GM18508 (cell line): ENCODE measurements at regions not wholly inside any gene's neighbourhood (a gene's known extent, or its start where the extent isn't known, plus 50 kb on each side); places are given as distances from the start of the nearest gene placed in this dataset.

Experiments used
- ATAC-seq: cut with Tn5 transposase; IDR thresholded peaks from one replicate; pipeline ENCODE4 v1.9.1; 2021; ENCODE audit warnings: moderate number of reproducible peaks; ENCODE audit not compliant: insufficient read depth, unreplicated experiment

- ATAC-seq = no peak
Observed at GRCh38 chr2:151157000-151157735, 104.5 kb downstream of the RBM43 start.

GRCh38 chr2:151156431-151156830 is 105.2 kb downstream of the RBM43 start:
- ATAC-seq = no peak

DNA sequence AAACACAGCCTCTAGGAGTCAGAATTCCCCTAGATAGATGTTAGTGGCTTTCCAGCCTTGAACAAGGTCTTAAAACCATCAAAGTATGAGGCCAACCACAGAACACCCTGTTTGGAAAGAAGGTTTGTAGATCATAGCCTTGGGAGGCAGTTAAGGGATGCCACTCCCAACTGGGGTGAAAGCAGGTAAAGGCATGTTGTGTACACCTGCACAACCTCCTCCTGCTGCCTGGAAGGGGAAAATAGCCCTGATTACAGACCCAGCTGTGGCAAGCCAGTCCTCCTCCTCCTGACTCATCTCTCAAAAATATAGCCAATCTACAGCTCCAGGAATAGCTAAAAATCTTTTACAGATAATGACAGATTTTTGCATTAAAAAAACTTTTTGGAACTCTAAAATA is 108.1 kb downstream of the RBM43 start:
- no peak for ATAC-seq

GRCh38 chr2:151150331-151151320 is 111.0 kb downstream of the RBM43 start:
- no peak for ATAC-seq

DNA sequence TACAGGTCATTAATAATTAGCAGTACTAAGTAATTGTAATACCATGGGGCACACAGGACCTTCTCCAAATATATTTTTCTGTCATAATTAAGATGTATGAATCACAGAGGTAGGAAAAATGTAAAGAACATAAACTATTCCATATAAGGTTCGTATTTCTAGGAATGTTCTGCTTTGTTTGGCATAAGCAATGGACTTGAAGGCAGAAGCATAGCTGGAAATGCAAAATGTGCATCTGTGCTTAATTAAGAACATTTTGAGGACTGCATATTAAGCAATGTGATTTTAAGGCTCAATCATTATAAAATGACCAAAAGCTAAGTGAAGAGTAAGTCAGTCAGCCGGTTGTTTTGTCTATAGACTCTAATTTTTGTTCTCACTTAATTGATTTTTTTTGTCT is 123.2 kb downstream of the RBM43 start:
- no peak for ATAC-seq

DNA sequence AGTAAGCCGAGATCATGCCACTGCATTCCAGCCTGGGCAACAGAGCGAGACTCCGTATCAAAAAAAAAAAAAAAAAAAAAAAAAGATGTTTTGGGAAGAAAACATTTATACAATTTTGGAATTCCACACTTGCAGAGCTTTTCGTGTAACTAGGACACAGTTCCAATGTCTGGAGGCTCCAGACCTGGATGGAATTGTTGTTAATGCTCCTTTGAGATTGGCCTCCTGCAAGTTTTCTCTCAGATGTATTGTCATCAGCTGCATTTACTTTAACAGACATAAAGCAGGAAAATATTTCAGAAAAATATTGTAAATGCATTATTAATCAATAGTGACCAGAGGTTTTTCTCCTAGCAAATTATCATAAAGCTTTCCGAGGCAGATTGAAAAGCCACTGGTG is 124.1 kb downstream of the RBM43 start:
- no peak for ATAC-seq

GRCh38 chr2:151120011-151120410 is 141.7 kb downstream of the RBM43 start:
- no peak for ATAC-seq

GRCh38 chr2:151119374-151119773 is 142.3 kb downstream of the RBM43 start:
- no peak for ATAC-seq

DNA sequence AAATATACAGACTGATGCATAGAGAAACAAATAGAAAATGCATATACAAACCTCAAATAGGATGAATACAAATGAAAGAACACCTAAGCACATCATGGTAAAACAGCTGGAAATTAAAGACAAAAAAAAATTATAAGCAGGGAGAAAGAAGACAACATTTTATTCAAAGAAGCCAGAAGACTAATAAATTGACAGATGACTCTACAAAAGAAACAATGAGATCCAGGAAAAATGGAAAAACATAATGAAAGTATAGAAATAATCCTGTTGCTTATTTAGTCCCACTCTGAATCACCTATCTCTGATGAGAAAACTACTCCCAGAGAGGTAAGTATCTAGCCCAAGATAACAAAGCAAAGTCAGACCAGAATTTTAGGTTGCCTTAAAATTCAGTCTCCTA is 143.4 kb downstream of the RBM43 start:
- no peak for ATAC-seq

DNA sequence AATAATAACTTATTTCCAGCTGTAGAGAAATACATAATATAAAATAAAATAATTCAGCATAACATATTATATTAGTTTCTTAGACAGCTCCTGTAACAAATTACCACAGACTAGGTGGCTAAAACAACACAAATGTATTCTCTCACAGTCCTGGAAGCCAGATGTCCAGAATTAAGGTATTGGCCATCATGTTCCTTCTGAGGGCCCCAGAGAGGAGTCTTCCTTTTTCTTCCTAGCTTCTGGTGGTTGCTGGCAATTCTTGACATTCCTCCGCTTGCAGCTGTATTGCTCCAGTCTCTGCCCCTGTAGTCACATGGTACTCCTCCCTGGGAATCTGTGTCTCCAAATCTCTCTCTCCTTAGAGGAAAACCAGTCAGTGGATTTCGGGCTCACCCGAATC is 146.8 kb downstream of the RBM43 start:
- no peak for ATAC-seq

- ATAC-seq = no peak
Observed at GRCh38 chr2:151113318-151113717, 148.3 kb downstream of the RBM43 start.

DNA sequence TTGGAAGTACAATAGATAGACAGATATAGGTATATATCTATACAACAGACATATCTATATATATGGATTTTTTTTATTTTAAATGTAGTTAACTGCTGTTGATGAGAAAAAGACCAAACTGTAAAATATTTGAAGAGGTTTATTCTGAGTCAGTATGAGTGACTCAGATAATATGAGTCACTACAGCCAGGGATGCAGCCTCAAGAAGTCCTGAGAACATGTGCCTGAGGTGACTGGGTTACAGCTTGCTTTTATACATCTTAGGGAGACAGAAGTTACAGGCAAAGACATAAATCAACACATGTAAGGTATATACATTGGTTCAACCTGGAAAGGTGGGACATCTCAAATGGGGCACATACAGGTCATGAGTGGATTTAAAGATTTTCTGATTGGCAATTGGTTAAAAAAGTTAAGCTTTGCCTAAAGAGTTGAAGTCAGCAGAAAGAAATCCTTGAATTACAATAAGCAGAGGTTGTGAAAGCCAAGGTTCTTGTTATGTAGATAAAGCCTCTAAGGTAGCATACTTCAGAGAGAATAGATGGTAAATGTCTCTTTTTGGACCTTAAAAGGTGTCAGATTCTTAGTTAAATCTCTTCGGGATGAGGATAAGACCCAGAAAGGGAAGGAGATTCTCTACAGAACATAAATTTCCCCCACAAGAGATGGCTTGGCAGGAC is 149.9 kb downstream of the RBM43 start:
- no peak for ATAC-seq

- no peak for ATAC-seq
Observed at GRCh38 chr2:151106805-151107506, 154.7 kb downstream of the RBM43 start.

GRCh38 chr2:151103551-151103950 is 158.1 kb downstream of the RBM43 start:
- no peak for ATAC-seq

GRCh38 chr2:151102226-151102625 is 159.4 kb downstream of the RBM43 start:
- ATAC-seq = no peak

- ATAC-seq = no peak
Observed at GRCh38 chr2:151098841-151099240, 162.8 kb downstream of the RBM43 start.

GRCh38 chr2:151097895-151098294 is 163.8 kb downstream of the RBM43 start:
- no peak for ATAC-seq

DNA sequence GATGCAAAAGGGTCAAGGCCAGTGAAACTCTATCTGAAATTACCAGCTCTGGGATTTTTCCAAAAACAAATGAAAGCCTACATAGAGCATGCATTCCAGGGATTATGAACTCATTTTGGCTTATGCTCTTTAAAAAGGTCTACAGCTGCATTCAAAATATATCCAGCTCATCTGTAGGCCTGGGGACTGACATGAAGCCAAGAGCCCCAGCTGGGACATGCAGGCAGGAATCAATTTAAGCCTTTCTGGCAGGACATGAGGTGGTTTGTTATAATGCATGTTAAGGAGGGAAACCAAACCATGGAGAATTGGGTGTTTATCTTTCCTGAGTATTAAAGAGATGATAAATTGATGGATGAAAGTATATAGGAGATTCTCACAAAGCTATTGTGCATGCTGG is 164.5 kb downstream of the RBM43 start:
- ATAC-seq = no peak

DNA sequence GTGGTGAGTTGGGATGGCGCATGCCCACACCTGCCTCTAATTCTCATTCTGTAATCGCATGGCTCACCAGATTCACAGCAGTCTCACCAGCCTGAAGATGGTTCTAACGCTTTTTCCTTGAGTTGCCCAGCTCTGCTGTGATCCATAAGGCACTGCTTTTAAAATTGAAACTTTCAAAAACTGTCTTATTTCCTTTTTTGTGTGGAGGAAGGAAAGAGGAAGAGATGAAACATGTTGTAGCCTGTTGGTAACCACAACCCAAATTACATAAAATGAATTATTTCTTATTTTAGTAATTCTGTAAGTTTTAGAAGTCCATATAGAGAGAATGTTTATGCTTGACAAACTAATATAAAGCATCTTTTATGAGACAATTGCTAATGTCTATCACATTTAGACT is 165.4 kb downstream of the RBM43 start:
- no peak for ATAC-seq

GRCh38 chr2:151095463-151095862 is 166.2 kb downstream of the RBM43 start:
- ATAC-seq = no peak
